Liver (tissue), 3 donors: ENCODE measurements at regions not wholly inside any gene's neighbourhood (a gene's known extent, or its start where the extent isn't known, plus 50 kb on each side); places are given as distances from the start of the nearest gene placed in this dataset.

Experiments used
- FOXA2 ChIP-seq: IDR thresholded peaks from 2 replicates; pipeline ENCODE4 v1.6.1; 2016; ENCODE audit warnings: antibody characterized with exemption
- JUND ChIP-seq, 2 donors: IDR thresholded peaks; 2 replicates each; pipeline ENCODE4 v1.6.1; 2016; ENCODE audit warnings: antibody characterized with exemption in 2 of 2
- RXRA ChIP-seq, 2 donors: IDR thresholded peaks; 2 replicates each; pipeline ENCODE4 v1.6.1; 2017 to 2018; ENCODE audit warnings: antibody characterized with exemption in 2 of 2, mild to moderate bottlenecking in 1 of 2
- TAF1 ChIP-seq: conservative IDR thresholded peaks from 2 replicates; pipeline ENCODE4 v1.6.1; 2016; ENCODE audit warnings: antibody characterized with exemption, mild to moderate bottlenecking
- TF ChIP-seq, protein P1 (sequence below): fragments of 150-350 bp; IDR thresholded peaks from 2 replicates; pipeline ENCODE4 v1.5.1; 2017; ENCODE audit warnings: improper control_type of control experiment, low read depth, low read length; ENCODE audit not compliant: missing input control
- TF ChIP-seq, protein P2 (sequence below): IDR thresholded peaks from 2 replicates; pipeline ENCODE4 v1.6.1; 2016; ENCODE audit warnings: antibody characterized with exemption
- TF ChIP-seq, protein P3 (sequence below): IDR thresholded peaks from 2 replicates; pipeline ENCODE4 v1.6.1; 2016; ENCODE audit warnings: antibody characterized with exemption
- donor health status: healthy.
- donor health status: healthy.

DNA sequence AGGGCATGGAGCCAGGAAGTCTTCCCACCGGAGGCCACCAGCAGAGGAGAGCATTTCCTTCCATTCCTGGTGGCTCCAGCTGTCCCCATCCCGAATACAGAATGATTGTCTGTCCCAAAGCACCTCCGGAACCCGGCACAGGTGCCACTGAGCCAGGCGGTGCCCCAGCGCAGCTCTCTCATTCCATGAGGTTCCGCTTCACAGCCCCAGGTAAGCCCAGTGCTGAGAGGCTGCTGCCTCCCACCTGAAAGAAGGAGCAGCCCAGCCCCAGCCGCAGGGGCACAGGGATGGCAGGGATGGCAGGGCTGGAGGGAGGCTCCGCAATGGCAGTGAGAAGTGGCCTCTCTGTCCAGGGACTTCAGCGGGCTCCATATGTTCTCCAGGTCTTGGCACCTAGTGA lies 162.1 kb upstream of the TCERG1L start:
- no peak for TF ChIP-seq TAF1
- TF ChIP-seq, protein P1, sequence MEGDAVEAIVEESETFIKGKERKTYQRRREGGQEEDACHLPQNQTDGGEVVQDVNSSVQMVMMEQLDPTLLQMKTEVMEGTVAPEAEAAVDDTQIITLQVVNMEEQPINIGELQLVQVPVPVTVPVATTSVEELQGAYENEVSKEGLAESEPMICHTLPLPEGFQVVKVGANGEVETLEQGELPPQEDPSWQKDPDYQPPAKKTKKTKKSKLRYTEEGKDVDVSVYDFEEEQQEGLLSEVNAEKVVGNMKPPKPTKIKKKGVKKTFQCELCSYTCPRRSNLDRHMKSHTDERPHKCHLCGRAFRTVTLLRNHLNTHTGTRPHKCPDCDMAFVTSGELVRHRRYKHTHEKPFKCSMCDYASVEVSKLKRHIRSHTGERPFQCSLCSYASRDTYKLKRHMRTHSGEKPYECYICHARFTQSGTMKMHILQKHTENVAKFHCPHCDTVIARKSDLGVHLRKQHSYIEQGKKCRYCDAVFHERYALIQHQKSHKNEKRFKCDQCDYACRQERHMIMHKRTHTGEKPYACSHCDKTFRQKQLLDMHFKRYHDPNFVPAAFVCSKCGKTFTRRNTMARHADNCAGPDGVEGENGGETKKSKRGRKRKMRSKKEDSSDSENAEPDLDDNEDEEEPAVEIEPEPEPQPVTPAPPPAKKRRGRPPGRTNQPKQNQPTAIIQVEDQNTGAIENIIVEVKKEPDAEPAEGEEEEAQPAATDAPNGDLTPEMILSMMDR = no peak
- TF ChIP-seq, protein P2, sequence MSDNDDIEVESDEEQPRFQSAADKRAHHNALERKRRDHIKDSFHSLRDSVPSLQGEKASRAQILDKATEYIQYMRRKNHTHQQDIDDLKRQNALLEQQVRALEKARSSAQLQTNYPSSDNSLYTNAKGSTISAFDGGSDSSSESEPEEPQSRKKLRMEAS = no peak
- TF ChIP-seq, protein P3, sequence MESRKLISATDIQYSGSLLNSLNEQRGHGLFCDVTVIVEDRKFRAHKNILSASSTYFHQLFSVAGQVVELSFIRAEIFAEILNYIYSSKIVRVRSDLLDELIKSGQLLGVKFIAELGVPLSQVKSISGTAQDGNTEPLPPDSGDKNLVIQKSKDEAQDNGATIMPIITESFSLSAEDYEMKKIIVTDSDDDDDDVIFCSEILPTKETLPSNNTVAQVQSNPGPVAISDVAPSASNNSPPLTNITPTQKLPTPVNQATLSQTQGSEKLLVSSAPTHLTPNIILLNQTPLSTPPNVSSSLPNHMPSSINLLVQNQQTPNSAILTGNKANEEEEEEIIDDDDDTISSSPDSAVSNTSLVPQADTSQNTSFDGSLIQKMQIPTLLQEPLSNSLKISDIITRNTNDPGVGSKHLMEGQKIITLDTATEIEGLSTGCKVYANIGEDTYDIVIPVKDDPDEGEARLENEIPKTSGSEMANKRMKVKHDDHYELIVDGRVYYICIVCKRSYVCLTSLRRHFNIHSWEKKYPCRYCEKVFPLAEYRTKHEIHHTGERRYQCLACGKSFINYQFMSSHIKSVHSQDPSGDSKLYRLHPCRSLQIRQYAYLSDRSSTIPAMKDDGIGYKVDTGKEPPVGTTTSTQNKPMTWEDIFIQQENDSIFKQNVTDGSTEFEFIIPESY = no peak
- no peak for TF ChIP-seq JUND (IDR thresholded peaks at IDR 0.05)
- TF ChIP-seq RXRA (IDR thresholded peaks at IDR 0.05) = no peak
- TF ChIP-seq FOXA2 = no peak
